KMS-11 (cell line): ENCODE measurements at regions not wholly inside any gene's neighbourhood (a gene's known extent, or its start where the extent isn't known, plus 50 kb on each side); places are given as distances from the start of the nearest gene placed in this dataset.

Source experiments
- H2AFZ ChIP-seq: fragments of 200-600 bp; sonication (generic); 2 replicates; pipeline ENCODE4 v1.6.1; 2016; ENCODE audit warnings: antibody characterized with exemption, mixed run types, low read depth
- H3K27ac ChIP-seq: fragments of 200-600 bp; sonication (generic); 2 replicates; pipeline ENCODE4 v1.6.1; 2016; ENCODE audit warnings: mild to moderate bottlenecking, mixed run types
- H3K27me3 ChIP-seq: fragments of 200-600 bp; sonication (generic); 2 replicates; pipeline ENCODE4 v1.6.1; 2017; ENCODE audit warnings: mild to moderate bottlenecking, low read depth, mixed run types, moderate library complexity; ENCODE audit not compliant: insufficient read depth
- H3K36me3 ChIP-seq: fragments of 200-600 bp; sonication (generic); 2 replicates; pipeline ENCODE4 v1.6.1; 2017; ENCODE audit warnings: mild to moderate bottlenecking, mixed run types; ENCODE audit not compliant: insufficient read depth
- H3K4me1 ChIP-seq: fragments of 200-600 bp; sonication (generic); 2 replicates; pipeline ENCODE4 v1.6.1; 2016; ENCODE audit warnings: mild to moderate bottlenecking, low read depth, mixed run types; ENCODE audit not compliant: poor library complexity, severe bottlenecking
- H3K4me2 ChIP-seq: fragments of 200-600 bp; sonication (generic); 2 replicates; pipeline ENCODE4 v1.7.0; 2016; ENCODE audit warnings: mild to moderate bottlenecking, mixed run types
- H3K4me3 ChIP-seq: fragments of 200-600 bp; sonication (generic); IDR thresholded peaks from 2 replicates; pipeline ENCODE4 v1.6.1; 2017; ENCODE audit warnings: low read depth, low read length, mixed read lengths; ENCODE audit not compliant: insufficient read depth
- H3K79me2 ChIP-seq: fragments of 200-600 bp; sonication (generic); 2 replicates; pipeline ENCODE4 v1.6.1; 2016; ENCODE audit warnings: low read depth, mixed run types; ENCODE audit not compliant: insufficient read depth
- H3K9ac ChIP-seq: fragments of 200-600 bp; sonication (generic); 2 replicates; pipeline ENCODE4 v1.6.1; 2016; ENCODE audit warnings: mild to moderate bottlenecking, mixed run types
- H4K20me1 ChIP-seq: fragments of 200-600 bp; sonication (generic); 2 replicates; pipeline ENCODE4 v1.6.1; 2016; ENCODE audit warnings: mild to moderate bottlenecking, mixed run types; ENCODE audit not compliant: insufficient read depth
- TF ChIP-seq, protein P1 (sequence below): fragments of 200-600 bp; sonication (generic); conservative IDR thresholded peaks from 2 replicates; pipeline ENCODE4 v1.6.1; 2017; ENCODE audit warnings: low read depth, mild to moderate bottlenecking, antibody characterized with exemption, low read length, moderate library complexity, mixed read lengths

DNA sequence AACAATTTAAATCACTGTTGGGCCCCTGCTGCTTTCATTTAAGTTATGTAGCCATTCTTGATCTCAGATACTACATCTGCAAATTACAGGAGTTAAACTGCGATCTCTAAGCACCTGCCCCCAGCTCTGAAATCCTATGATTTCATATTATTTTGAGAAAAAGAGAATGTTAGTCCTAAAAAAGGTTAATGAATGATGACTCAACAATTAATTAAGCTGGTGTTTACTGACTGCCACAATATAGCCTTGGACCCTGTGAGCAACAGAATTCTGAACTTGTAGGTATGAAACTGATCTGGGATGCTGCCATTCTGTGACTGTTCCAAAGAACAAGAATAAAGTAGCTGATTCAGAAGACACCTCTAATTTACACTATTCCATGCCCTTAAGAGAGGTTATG is 124.4 kb upstream of the FBXL7 start:
- Histone ChIP-seq H3K4me1 (no peaks in the 10 kb centered on the region), H3K4me3 (no peak overlapping the region), H3K27ac (no peak overlapping the region), H3K9ac (no peak overlapping the region), H2AFZ (no peak overlapping the region), H3K79me2 (no peaks in the 10 kb centered on the region), H4K20me1 (no peaks in the 10 kb centered on the region), H3K4me2 (no peak overlapping the region), H3K36me3 (no peaks in the 10 kb centered on the region), H3K27me3 (no peaks in the 10 kb centered on the region)
- TF ChIP-seq, protein P1, sequence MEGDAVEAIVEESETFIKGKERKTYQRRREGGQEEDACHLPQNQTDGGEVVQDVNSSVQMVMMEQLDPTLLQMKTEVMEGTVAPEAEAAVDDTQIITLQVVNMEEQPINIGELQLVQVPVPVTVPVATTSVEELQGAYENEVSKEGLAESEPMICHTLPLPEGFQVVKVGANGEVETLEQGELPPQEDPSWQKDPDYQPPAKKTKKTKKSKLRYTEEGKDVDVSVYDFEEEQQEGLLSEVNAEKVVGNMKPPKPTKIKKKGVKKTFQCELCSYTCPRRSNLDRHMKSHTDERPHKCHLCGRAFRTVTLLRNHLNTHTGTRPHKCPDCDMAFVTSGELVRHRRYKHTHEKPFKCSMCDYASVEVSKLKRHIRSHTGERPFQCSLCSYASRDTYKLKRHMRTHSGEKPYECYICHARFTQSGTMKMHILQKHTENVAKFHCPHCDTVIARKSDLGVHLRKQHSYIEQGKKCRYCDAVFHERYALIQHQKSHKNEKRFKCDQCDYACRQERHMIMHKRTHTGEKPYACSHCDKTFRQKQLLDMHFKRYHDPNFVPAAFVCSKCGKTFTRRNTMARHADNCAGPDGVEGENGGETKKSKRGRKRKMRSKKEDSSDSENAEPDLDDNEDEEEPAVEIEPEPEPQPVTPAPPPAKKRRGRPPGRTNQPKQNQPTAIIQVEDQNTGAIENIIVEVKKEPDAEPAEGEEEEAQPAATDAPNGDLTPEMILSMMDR: no peak

DNA sequence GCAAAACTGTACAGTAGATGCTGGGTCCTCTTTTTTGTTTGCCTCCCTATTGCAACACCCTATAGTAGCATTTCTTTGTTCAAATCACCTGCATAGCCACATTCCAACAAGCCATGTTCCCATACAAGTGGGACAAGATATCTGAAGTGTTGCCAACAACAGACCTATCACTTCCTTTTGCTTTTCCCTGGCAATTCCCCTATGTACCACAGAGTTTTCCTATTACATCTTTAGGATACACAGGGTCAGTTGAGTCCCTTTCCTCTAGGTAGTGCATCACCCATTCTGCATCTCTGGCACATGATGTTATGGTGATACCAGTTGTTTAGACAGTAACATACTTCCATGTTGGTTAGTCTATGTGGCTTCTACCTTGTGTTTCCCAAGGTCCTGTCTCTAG is 125.1 kb upstream of the FBXL7 start:
- H2AFZ ChIP-seq: no peak overlapping the region
- no peak overlapping the region for H3K27ac ChIP-seq
- TF ChIP-seq, protein P1: no peak
- no peak overlapping the region for H3K9ac ChIP-seq
- no peak overlapping the region for H3K4me2 ChIP-seq
- no peak overlapping the region for H3K4me3 ChIP-seq
- no peaks in the 10 kb centered on the region for H3K27me3 ChIP-seq
- H3K79me2 ChIP-seq: no peaks in the 10 kb centered on the region
- no peaks in the 10 kb centered on the region for H3K4me1 ChIP-seq
- H4K20me1 ChIP-seq: no peaks in the 10 kb centered on the region
- H3K36me3 ChIP-seq: no peaks in the 10 kb centered on the region

DNA sequence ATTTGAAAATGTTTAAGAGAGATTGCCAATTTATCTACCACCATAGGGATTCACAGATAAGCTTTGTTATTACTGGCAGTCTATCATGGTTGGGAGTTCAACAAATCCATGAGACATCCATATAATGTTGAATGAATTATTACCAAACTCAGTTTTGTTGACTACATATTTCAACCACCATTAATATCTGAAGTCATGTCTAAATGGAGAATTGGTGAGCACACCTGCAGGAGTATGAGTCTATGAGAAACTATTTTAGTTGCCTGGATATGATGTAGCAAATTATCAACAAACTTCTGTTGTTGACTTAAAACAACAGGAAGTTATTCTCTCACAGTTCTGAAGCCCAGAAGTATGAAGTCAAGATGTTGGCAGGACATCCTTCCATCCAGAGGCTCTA is 126.8 kb upstream of the FBXL7 start:
- H3K27me3 ChIP-seq: no peaks in the 10 kb centered on the region
- H3K4me3 ChIP-seq: no peak overlapping the region
- no peaks in the 10 kb centered on the region for H4K20me1 ChIP-seq
- TF ChIP-seq, protein P1: no peak
- H3K9ac ChIP-seq: no peak overlapping the region
- no peaks in the 10 kb centered on the region for H3K79me2 ChIP-seq
- no peak overlapping the region for H2AFZ ChIP-seq
- no peaks in the 10 kb centered on the region for H3K36me3 ChIP-seq
- H3K4me1 ChIP-seq: no peaks in the 10 kb centered on the region
- H3K27ac ChIP-seq: no peak overlapping the region
- no peak overlapping the region for H3K4me2 ChIP-seq

DNA sequence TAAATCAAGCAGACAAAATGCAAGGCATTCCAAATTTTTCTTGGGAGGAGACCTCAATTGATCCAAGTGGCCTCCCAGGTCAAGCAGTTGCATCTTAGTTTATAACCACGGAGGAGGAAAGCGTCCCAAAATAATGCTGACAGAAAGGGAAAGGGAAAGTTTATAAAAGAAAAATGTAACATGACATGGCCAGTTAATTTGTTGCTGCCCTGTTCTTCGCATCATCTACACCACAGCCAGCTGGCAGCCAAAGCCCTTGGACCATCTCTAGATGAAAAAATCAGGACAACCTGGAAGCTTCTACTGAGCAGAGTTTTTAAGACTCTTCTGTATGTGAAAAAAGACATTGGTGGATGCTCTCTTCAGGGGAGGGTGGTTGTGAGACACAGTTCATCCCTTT is 128.8 kb upstream of the FBXL7 start:
- Histone ChIP-seq H3K27me3 (no peaks in the 10 kb centered on the region), H3K4me1 (peaks cover 13% of the 10 kb centered on the region), H2AFZ (no peak overlapping the region), H3K79me2 (no peaks in the 10 kb centered on the region), H3K4me2 (no peak overlapping the region), H3K36me3 (no peaks in the 10 kb centered on the region), H4K20me1 (no peaks in the 10 kb centered on the region), H3K27ac (no peak overlapping the region), H3K9ac (no peak overlapping the region), H3K4me3 (no peak overlapping the region)
- TF ChIP-seq, protein P1: no peak

DNA sequence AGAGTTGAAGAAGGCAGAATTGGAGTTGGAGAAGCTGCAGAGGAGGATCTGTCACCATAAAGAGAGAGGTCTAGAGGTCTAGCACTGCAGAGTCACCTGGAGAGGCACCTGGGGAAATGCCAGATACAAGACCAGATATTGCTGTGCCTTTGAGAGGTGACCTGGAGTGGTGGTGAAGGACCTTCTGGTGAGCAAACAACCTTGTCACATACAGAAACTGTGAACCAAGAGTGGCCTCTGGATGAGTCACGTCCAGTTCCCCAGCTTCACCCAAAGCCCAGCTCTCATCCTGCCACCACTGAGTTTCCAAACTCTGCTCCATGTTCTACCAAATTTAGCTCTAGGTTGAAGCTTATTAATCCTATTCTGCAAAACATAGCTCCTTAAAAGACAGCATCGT is 131.1 kb upstream of the FBXL7 start:
- TF ChIP-seq, protein P1: no peak
- H4K20me1 ChIP-seq: no peaks in the 10 kb centered on the region
- H3K4me1 ChIP-seq: peaks cover 14% of the 10 kb centered on the region
- no peak overlapping the region for H2AFZ ChIP-seq
- no peaks in the 10 kb centered on the region for H3K27me3 ChIP-seq
- H3K4me3 ChIP-seq: no peak overlapping the region
- no peak overlapping the region for H3K9ac ChIP-seq
- H3K4me2 ChIP-seq: no peak overlapping the region
- H3K79me2 ChIP-seq: no peaks in the 10 kb centered on the region
- no peaks in the 10 kb centered on the region for H3K36me3 ChIP-seq
- no peak overlapping the region for H3K27ac ChIP-seq
